PC-3 (cell line): ENCODE measurements at regions not wholly inside any gene's neighbourhood (a gene's known extent, or its start where the extent isn't known, plus 50 kb on each side); places are given as distances from the start of the nearest gene placed in this dataset.

Experiments used
- EZH2 ChIP-seq: fragments of 300-600 bp; sonication (generic); IDR thresholded peaks from one replicate; pipeline ENCODE4 v1.6.1; 2017; ENCODE audit warnings: antibody characterized with exemption, mild to moderate bottlenecking, low read length; ENCODE audit not compliant: unreplicated experiment
- TF ChIP-seq, protein P1 (sequence below): fragments of 300-600 bp; sonication (generic); conservative IDR thresholded peaks from 2 replicates; pipeline ENCODE4 v1.5.1; 2017; ENCODE audit warnings: antibody characterized with exemption, low read depth, mild to moderate bottlenecking, low read length

DNA sequence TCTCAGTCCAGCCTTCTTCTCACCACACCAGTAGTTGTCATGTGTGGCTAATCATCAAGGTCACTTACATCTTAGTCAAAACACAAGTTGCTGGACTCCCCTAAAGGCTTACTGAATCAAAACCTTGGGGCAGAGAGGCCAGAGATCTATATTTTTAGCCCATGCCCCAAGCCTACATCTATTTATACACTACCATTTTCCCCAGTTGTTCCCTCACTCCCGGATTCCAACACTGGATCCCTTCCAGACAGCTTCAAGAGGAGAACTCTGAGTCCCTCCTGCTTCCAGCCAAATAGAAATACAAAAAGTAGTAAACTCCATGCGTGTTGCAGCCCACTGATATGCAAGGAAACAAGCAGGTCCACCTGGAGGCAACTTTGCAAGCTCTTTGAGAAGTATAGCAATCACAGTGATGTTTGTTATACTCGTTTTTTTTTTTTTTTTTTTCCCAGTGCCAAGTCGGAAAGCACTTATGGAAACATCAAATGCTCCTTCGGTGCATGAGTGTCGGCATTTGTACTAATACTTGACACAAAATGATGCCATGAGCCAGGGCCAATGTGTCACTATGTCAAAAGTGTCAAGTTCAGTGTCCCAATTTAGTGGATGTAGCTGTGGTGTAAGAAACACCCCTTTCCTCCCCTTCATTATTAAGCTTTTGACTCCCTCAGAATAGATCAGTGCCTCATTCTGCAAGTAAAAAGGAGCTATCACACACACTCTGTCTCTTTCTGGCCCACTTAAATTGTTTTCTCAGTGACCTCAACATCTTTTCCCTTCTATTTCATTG is 594.2 kb upstream of the SGCD start:
- TF ChIP-seq, protein P1, sequence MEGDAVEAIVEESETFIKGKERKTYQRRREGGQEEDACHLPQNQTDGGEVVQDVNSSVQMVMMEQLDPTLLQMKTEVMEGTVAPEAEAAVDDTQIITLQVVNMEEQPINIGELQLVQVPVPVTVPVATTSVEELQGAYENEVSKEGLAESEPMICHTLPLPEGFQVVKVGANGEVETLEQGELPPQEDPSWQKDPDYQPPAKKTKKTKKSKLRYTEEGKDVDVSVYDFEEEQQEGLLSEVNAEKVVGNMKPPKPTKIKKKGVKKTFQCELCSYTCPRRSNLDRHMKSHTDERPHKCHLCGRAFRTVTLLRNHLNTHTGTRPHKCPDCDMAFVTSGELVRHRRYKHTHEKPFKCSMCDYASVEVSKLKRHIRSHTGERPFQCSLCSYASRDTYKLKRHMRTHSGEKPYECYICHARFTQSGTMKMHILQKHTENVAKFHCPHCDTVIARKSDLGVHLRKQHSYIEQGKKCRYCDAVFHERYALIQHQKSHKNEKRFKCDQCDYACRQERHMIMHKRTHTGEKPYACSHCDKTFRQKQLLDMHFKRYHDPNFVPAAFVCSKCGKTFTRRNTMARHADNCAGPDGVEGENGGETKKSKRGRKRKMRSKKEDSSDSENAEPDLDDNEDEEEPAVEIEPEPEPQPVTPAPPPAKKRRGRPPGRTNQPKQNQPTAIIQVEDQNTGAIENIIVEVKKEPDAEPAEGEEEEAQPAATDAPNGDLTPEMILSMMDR: no peak
- TF ChIP-seq EZH2: no peak
